HG02840 (cell line): ENCODE measurements at regions not wholly inside any gene's neighbourhood (a gene's known extent, or its start where the extent isn't known, plus 50 kb on each side); places are given as distances from the start of the nearest gene placed in this dataset.
"Not testable (repeated sequence)": the region's sequence is repeated elsewhere in the genome, so short reads cannot be mapped to it uniquely, and the experiment has no call there.

Source experiments
- ATAC-seq: cut with Tn5 transposase; IDR thresholded peaks from one replicate; pipeline ENCODE4 v1.9.1; 2021; ENCODE audit warnings: mild to moderate bottlenecking, moderate library complexity, moderate number of reproducible peaks; ENCODE audit not compliant: unreplicated experiment, low FRiP score

DNA sequence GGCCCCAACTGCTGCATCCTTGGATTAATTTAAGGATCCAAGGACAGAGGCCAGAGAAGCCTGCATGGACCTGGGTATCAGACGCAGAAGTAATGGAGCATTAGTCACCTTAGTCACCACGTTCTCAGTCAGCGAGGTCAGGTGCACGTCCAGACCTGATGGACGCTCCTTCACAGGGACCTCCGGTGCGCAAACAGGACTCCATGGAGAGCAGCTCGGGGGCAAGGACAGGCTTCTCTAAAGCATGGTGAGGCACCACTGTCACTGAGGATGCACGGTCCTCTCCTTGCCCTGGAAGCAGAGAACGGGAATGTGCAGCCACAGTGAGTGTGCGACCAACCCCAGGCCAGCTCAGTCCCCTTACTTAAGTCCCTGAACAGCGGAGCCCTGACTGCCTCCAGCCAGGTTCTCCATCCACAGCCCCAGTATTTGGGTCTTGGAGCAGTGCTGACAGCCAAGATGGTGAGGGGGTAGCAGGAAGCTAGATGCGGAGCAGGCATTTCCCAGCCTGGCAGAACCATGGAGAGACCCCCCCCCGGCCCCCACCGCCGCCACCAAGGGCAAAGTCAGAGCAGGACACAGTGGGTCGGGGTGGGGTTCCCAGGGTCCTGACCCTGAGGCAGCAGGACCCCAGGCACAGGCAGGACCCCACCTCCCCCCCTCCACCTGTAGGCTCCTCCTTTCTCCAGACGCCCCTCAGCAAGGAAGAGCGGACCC is 253.4 kb upstream of the SFSWAP start:
- no peak for ATAC-seq

DNA sequence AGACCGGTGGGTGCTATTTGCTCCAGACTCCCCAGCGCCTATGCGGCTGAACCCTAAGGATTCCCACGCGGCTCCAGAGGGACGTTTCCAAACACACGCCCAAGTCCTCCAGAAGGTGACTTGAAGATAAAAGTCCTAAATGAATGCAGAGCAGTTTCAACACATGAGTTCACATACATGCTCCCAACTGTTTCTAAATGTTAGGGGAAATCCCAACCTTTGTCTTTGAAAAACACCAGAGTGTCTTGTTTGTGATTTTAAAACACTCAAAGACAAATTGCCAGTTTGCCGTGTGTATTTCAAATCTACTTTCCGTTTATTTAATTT is 252.9 kb upstream of the SFSWAP start:
- no peak for ATAC-seq

DNA sequence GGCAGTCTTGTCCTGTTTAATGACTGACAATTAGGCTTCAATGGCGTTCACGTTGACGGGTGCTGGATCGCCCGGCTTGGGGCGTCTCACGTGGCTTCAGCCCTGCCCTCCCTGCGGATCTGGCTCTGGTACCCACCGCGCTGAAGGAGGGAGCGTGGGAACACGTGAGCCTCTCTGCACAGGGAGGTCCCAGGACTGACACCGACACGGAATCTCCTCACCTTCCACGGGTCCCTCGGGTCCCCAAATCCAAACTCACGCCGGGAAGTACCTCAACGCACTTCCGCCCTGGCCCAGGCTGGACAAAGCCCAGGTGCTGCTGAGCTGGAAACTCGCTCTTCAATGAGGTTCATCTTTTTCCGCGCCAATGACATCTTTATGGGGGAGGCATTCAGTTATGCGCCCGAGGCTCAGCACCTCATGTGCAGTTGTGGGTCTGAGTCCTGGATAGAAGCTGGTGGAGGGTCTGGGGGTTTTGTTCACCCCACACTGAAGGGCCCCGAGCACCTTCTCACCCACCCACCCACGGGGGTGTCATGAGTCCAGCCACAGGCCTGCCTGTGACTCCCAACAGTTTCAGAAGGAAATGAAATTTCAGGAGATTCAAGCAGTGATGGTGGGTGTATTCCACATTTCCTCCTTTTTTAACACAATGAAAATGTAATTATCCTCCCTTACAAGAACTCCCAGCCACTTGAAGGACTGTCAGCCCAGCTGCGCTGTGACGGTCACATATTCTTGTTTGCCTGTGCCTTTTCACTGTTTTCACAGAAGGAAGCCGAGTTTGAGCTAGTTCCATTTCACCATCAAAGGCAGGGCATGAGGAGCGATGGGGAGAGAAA is 251.7 kb upstream of the SFSWAP start:
- no peak for ATAC-seq

DNA sequence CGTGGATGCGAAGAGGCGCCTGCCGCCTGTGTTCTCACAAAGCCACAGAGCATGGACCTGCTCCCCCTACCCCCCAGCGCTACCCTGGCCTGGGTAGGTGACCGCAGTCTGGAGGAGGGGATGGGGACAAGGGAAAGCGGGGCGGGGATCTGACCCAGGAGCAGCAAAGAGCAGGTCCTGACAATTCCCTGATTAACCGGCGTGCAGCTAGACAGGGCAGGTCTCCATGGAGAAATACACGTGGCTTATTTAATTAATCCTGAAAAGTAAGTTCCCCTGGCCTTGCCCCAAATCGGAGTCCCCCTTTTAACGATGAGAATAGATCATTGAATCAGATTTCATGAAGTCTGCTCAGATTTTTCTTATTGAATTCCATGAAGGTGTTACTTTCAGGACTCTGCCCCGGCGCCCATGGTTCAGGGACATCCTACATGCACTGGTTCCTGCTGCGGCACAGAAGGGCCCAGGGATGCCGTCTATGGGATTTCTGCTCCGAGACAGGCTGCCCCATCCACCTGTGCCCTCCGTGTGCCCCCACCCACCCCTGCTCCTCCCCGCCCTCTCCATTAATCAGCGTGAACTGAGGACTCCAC is 251.0 kb upstream of the SFSWAP start:
- no peak for ATAC-seq

DNA sequence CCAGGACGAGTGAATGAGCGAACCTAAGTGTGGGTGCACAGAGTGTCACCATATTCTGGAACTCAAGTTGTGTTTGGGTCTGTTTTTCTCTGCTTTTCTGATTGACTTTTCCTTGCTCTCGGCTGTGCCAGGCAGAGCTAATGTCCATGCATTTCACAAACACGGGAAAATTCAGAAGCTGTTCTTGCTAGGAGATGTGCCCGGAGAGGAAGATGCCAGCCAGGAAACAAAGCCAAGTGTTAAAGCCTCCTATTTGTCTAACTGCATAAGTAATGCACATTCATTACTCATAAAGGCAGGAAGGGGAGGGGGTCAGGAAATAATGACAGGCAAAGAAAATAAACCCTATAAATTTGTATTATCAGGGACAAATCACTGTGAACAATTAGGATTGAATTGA is 250.4 kb upstream of the SFSWAP start:
- ATAC-seq, result no peak

DNA sequence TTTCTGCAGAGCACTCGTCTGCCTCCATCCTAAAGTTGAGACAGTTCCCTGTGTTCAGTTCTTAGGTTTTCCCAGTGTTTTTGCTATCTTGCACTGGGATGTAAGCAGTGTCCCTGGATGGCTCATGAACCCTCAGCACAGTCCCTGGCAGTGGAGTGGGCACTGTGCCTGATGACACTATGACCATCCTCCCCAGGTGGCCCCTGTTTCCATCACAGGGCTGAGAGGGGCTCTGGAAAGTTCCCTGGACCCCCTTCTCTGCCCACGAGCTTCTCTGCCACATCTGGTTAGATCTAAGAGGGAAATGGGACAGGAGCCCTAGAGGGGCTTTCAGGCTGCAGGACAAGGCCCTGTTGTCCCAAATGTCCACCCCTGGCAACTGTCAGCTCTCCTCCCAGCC is 249.8 kb upstream of the SFSWAP start:
- no peak for ATAC-seq

DNA sequence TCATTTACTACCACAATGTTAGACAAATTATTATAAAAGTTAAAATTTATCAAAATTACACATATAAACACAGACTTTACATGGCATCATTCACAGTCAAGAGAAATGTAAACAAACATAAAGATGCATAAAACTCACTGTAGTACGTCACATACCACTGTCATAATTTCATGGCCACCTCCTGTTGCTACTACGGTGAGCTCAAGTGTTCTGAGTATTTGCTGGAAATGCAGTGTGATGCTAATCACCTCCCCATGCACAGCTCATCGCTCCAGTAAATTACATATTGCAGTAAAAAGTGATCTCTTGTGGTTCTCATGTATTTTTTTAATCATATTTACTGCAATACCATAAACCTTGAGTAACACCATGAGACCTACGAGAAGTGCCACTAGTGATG is 247.7 kb upstream of the SFSWAP start:
- ATAC-seq, result no peak

DNA sequence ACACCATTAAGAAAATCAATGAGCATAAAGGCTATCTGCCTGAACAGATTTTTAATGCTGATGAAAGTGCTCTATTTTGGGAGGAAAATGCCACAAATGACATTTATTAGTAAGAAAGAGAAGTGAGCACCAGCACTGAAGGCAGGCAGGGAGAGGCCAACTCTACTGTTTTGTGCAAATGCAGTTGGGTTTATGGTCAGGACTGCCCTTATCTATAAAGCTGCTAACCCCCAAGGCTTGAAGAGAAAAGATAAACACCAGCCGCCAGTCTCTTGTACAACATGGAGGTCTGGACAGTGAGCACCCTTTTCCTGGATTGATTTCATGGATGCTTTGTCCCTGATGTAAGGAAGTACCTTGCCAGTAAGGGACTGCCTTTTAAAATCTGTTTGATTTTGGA is 246.8 kb upstream of the SFSWAP start:
- no peak for ATAC-seq

DNA sequence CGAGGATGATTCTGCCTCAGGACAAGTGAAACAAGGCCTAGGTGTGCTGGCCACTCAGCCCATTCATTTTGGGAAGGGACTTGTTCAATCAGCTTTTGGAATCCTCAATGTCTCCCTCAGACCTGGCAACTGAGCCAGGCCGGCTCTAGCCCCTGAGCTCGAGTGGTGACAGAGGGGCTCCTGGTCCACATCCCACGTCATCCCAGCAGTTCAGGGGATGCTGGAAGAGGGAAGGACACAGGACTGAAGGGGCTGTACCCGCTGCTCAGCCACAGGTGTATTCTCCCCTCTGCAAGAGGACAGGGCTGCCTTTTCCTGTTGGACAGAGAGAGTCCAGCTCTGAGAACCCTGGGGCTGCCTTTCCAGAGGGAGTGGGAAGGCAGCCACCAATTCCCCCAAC is 244.6 kb upstream of the SFSWAP start:
- no peak for ATAC-seq

DNA sequence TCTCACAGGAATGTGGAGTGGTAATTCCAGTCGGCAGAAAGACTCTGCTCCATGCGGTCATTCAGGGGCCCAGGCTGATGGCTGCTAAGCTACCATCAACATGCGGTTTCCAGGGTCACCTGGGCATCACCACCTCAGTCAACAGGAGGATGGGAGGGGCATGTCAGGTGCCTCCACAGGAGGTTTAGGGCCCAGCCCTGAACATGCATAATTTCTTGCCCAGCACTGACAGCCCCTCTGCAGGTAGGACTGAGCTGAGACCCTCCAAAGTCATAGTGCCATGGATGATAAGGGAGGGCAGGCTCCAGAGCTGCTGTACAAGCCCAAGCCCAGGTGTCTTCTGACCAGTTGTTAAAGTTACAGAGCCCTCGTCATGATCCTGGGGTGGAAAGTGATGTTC is 244.0 kb upstream of the SFSWAP start:
- ATAC-seq, result no peak

DNA sequence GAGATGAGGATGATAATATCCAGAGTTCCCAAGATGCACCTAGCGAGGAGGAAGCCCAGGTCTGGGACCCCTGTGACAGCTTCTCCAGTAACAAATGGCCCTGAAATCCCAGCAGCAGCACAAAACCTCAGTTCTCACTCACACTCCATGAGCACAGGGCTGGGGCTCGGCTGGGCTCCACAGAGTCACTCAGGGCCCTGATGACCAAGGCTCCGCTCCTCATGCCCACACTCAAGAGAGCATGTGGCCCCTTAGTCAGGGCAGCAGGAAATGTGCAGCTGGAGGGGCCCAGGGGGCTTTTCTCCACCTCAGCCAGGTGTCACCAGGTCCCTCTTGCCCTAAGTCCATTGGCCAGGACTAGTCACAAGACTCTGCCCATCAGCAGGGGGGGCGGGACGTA is 242.7 kb upstream of the SFSWAP start:
- ATAC-seq, result no peak

DNA sequence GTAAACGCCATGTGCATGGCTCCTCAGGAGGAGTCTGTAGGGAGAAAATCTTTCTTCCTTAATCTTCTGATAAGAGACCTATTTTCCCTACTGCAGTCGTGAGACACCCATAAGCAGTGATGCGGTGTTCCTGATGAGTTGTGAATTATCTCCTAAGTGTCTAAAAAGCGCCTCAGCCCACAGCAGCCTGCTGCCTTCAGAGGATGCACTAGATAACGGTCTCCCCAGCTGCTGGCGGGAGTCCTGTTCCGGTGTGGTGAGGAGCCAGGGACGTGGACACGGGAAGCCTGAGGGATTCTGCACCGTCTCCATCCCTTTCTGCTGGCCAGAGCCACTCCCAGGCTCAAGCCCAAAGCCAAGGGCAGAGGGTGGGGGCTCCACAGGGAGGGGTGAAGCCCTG is 240.9 kb upstream of the SFSWAP start:
- not testable (repeated sequence) for ATAC-seq

DNA sequence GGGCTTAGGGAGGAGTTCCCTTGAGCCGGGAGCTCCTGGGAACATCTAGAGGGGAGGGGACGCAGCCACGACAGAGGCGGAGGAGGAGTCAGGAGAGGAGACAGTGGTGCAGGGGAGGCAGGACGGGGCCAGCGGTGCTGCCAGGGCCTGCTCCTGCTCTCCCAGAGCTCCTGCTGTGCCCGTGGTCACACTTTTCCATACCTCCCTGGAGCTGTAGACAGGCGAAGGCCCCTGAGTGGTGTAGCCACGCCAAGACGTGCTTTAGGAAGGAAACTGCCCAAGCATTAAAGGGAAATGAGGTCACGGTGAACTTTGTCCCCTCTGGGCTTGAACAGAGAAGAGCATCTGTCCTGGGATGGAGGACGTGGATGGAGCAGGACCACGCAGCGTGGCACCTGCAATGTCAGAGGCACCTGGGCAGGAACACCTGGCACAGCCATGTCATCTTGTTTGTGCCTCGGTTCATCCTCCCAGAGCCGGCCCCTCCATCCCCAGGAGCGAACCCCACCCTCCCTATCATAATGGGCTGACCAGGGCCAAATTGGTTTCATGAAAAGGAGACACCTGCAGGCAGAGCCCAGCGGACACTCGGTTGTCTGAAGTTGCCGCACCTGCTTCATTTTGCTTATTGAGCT is 239.5 kb upstream of the SFSWAP start:
- ATAC-seq, result no peak

DNA sequence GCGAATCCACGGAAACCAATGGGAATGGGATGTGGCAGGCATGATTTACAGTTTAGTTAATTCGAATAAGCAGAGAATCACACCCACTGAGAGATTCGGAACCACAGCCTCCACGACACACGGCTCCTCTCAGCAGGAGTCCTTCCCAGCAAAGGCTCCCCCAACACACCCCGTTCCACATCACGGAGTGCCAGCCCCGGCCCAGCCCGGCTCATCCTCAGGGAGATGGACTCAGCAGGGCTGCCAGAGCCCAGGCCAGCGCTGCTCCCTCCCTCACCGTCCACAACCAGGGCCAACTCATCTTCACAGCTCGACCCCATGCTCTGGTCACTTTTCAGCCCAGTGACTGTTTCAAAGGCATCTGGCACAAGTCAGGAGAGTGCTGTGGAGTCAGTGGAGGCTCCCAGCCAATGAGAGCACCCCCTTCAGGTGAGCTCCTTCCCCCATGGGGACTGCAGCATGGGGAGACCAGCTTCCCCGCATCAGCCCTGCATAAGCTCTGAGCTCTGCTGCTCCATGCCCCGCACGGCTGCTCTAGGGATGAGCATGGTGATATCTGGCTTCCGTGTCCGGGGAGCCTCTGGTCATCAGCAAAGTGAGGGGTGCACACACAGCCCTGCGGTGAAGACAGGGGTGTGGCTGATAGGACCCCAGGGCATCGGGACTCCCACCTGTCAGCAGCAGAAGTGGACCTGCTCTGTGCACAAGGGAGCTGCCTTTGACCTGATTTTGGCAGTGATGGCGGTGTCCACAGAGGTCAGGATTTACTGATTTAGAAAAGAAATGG is 238.8 kb upstream of the SFSWAP start:
- ATAC-seq, result no peak

DNA sequence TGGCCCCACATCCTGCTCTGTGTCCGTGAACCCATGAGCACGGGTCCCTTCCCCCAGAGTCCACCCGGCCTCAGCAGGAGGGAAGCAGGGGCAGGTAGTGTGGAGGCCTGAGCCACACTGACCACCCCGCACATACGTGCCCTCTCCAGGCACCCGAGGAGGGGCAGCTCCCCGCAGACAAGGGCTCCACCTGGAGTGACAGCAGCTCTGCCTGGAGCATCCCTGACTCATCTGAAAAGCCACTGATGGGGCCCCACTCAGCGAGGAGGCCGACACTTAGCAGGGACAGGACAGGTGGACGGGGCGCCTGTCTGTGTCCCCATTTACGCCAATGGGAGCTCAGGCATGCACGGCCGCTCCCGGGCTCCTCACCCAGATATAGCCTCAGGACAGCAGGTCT is 237.6 kb upstream of the SFSWAP start:
- no peak for ATAC-seq

DNA sequence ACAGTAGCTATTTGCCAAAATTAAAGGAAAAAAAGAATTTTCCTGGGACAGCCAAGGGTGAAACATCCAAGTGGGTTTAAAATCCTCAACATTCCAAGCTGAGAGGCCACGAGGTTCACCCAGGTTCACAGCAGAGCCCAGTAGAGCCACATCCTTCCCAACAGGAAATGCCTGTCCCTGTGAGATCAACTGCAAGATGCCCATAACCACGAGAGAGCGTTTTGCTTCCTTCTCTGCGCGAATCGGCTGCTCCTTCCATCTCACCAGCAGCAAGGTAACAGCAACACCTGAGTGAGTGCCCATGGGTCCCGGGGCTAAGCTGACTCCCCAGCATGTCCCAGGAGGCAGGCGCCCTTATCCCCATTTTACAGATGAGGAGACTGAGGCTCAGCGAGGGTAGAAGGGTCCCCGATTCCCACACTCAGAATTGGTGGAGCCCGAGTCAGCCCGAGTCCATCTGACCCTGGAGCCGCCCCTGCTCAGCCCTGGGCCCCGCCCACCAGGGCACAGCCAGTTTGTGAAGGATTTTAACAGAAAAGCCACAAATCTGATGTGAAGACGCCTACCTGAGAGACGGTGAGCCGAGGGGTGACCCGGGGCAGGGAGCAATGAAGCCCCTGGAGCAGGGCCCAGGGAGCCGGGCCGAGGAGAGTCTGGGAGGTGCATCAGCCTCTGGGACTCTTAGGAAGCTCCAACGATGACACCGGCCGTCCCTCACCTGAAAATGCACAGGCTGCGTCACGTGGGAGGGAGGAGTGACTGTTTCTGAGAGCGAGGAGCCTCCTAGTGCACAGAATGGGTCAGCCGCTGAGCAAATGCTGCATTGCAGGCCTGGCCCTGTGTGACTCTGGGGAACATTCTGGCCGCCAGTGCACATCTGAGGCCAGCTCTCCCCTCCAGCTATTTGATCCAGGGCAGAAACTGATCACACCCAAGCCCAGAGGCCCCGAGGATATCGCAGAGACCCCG is 236.9 kb upstream of the SFSWAP start:
- no peak for ATAC-seq

DNA sequence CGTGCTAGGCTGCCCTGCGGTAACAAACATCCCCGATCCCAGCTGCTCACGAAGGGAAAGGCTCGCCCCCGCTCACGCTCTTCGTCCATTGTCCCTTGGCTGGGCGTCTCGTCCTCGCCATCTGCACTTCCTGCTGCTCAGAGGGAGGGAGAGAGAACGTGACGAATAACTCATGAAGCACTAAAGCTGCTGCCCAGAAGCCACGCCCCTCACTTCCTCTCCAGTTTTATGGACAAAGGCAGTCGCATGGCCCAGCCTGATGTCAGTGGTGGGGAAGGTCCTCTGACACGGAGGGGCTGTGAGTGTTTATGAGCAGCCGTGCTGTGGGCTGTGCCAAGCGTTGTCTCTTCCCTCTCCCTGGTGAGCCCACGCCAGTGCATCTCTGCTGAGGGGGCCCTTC is 235.9 kb upstream of the SFSWAP start:
- ATAC-seq, result not testable (repeated sequence)

DNA sequence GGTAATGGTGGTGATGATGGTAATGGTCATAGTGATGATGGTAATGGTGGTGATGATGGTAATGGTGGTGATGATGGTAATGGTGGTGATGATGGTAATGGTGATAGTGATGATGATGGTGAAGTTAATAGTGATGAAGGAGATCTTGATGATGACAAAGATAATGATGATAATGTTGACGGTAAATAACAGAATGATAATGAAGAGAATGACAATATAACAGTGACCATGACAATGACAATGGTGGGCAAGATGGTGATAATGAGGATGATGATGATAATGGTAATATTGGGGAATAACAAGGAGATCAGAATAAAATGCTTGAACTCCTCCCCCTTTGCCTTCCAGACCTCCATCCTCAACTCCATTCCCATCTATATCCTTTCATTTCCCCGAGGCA is 233.3 kb upstream of the SFSWAP start:
- ATAC-seq, result no peak

DNA sequence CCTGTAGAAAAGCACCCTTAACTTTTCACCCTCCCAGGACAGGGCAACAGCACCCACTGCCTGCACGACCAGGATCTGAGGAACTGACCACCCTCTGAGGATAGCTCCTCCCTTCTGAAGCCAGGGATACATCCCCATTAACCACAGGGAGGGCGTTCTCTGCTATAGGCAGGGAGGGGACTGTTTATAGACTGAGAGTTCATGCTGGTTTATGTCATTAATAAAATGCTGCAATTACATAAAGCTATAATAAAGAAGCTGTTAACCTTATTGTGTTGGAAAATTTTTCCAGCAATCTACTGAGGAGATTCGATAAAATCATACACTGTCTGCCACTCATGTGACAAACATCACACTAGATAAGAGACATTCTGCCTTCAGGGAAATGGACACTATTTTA is 232.4 kb upstream of the SFSWAP start:
- no peak for ATAC-seq
